Neural progenitor cell (in vitro differentiated cells): ENCODE measurements at regions not wholly inside any gene's neighbourhood (a gene's known extent, or its start where the extent isn't known, plus 50 kb on each side); places are given as distances from the start of the nearest gene placed in this dataset.

Experiments used
- CTCF ChIP-seq: fragments of 200-600 bp; sonication (generic); IDR thresholded peaks from 2 replicates; pipeline ENCODE4 v1.5.1; 2017; ENCODE audit warnings: antibody characterized with exemption, mild to moderate bottlenecking
- EZH2 ChIP-seq: fragments of 200-600 bp; sonication (generic); IDR thresholded peaks from 2 replicates; pipeline ENCODE4 v1.6.1; 2017; ENCODE audit warnings: antibody characterized with exemption, mild to moderate bottlenecking, moderate library complexity

- TF ChIP-seq CTCF = no peak
- TF ChIP-seq EZH2 = no peak
These were observed 381.1 kb downstream of the HRH4 start for GRCh38 chr18:24841536-24841935.
